H9 (cell line): ENCODE measurements at regions not wholly inside any gene's neighbourhood (a gene's known extent, or its start where the extent isn't known, plus 50 kb on each side); places are given as distances from the start of the nearest gene placed in this dataset.

Source experiments
- DNase-seq: peaks from one replicate; pipeline ENCODE4 v3.0.0-alpha.2; 2017
- H2AFZ ChIP-seq: one replicate; pipeline ENCODE4 v1.6.1; 2013; ENCODE audit warnings: mild to moderate bottlenecking, low read length, control low read depth, moderate library complexity
- H2AK5ac ChIP-seq: 2 replicates; pipeline ENCODE4 v1.6.1; 2013; ENCODE audit warnings: low read length, control low read depth, mixed read lengths; ENCODE audit not compliant: insufficient read length
- H2BK120ac ChIP-seq: one replicate; pipeline ENCODE4 v1.6.1; 2013; ENCODE audit warnings: low read depth, mild to moderate bottlenecking, low read length, control low read depth, inconsistent platforms; ENCODE audit not compliant: poor library complexity, severe bottlenecking
- H2BK12ac ChIP-seq: 2 replicates; pipeline ENCODE4 v1.6.1; 2013; ENCODE audit warnings: low read length, control low read depth, mixed read lengths, low read depth; ENCODE audit not compliant: insufficient read length
- H2BK15ac ChIP-seq: 2 replicates; pipeline ENCODE4 v1.6.1; 2013; ENCODE audit warnings: low read depth, low read length, control low read depth
- H2BK20ac ChIP-seq: one replicate; pipeline ENCODE4 v1.6.1; 2013; ENCODE audit warnings: low read depth, mild to moderate bottlenecking, low read length, control low read depth, inconsistent platforms; ENCODE audit not compliant: poor library complexity, severe bottlenecking
- H2BK5ac ChIP-seq: 2 replicates; pipeline ENCODE4 v1.6.1; 2013; ENCODE audit warnings: low read length, control low read depth, mixed read lengths; ENCODE audit not compliant: insufficient read length
- H3K14ac ChIP-seq: 2 replicates; pipeline ENCODE4 v1.6.1; 2013; ENCODE audit warnings: low read length, control low read depth; ENCODE audit not compliant: insufficient read depth
- H3K18ac ChIP-seq: 2 replicates; pipeline ENCODE4 v1.6.1; 2013; ENCODE audit warnings: low read depth, mild to moderate bottlenecking, mixed read lengths, low read length, control low read depth; ENCODE audit not compliant: insufficient read length
- H3K23ac ChIP-seq: 2 replicates; pipeline ENCODE4 v1.6.1; 2013; ENCODE audit warnings: low read length, control low read depth, mixed read lengths, low read depth; ENCODE audit not compliant: insufficient read length
- H3K23me2 ChIP-seq: 2 replicates; pipeline ENCODE4 v1.6.1; 2013; ENCODE audit warnings: low read depth, mild to moderate bottlenecking, mixed read lengths, low read length, control low read depth; ENCODE audit not compliant: insufficient read length, poor library complexity, severe bottlenecking
- H3K27ac ChIP-seq: 2 replicates; pipeline ENCODE4 v1.5.1; 2013; ENCODE audit warnings: low read length, control low read depth, mixed read lengths, low read depth; ENCODE audit not compliant: insufficient read length
- H3K27me3 ChIP-seq: 2 replicates; pipeline ENCODE4 v1.6.1; 2013; ENCODE audit warnings: low read length, control low read depth, inconsistent platforms; ENCODE audit not compliant: insufficient read depth
- H3K4ac ChIP-seq: 2 replicates; pipeline ENCODE4 v1.6.1; 2013; ENCODE audit warnings: low read depth, mild to moderate bottlenecking, control low read depth, inconsistent platforms, low read length, moderate library complexity
- H3K4me1 ChIP-seq: 2 replicates; pipeline ENCODE4 v1.6.1; 2013; ENCODE audit warnings: low read length, control low read depth, inconsistent platforms; ENCODE audit not compliant: insufficient read depth
- H3K4me2 ChIP-seq: 2 replicates; pipeline ENCODE4 v1.6.1; 2013; ENCODE audit warnings: low read length, control low read depth, mixed read lengths; ENCODE audit not compliant: insufficient read length, insufficient read depth
- H3K56ac ChIP-seq: 2 replicates; pipeline ENCODE4 v1.6.1; 2013; ENCODE audit warnings: low read depth, mild to moderate bottlenecking, mixed read lengths, low read length, control low read depth; ENCODE audit not compliant: insufficient read length
- H3K79me1 ChIP-seq: 2 replicates; pipeline ENCODE4 v1.6.1; 2013; ENCODE audit warnings: low read depth, mild to moderate bottlenecking, moderate library complexity, low read length, control low read depth, inconsistent platforms; ENCODE audit not compliant: insufficient read depth, poor library complexity, severe bottlenecking
- H3K79me2 ChIP-seq: 2 replicates; pipeline ENCODE4 v1.6.1; 2013; ENCODE audit warnings: low read length, control low read depth, inconsistent platforms; ENCODE audit not compliant: insufficient read depth
- H3K9ac ChIP-seq: 2 replicates; pipeline ENCODE4 v1.6.1; 2013; ENCODE audit warnings: low read length, control low read depth, mixed read lengths; ENCODE audit not compliant: insufficient read length; ENCODE audit errors: extremely low read depth
- H3K9me3 ChIP-seq: one replicate; pipeline ENCODE4 v1.6.1; 2013; ENCODE audit warnings: low read depth, low read length, inconsistent platforms; ENCODE audit not compliant: control insufficient read depth
- H3T11ph ChIP-seq: one replicate; pipeline ENCODE4 v1.6.1; 2013; ENCODE audit warnings: mild to moderate bottlenecking, low read length, control low read depth, inconsistent platforms
- H4K20me1 ChIP-seq: one replicate; pipeline ENCODE4 v1.6.1; 2013; ENCODE audit not compliant: control insufficient read depth, insufficient read length, insufficient read depth
- H4K5ac ChIP-seq: 2 replicates; pipeline ENCODE4 v1.6.1; 2013; ENCODE audit warnings: low read depth, mild to moderate bottlenecking, mixed read lengths, low read length, control low read depth; ENCODE audit not compliant: insufficient read length
- H4K8ac ChIP-seq: replicated peaks from 2 replicates; pipeline ENCODE4 v1.6.1; 2013; ENCODE audit warnings: low read length, control low read depth, mixed read lengths, low read depth; ENCODE audit not compliant: insufficient read length
- H4K91ac ChIP-seq: 2 replicates; pipeline ENCODE4 v1.6.1; 2013; ENCODE audit warnings: low read depth, mild to moderate bottlenecking, moderate library complexity, mixed read lengths, low read length, control low read depth; ENCODE audit not compliant: insufficient read length
- H3K27ac Mint-ChIP-seq, 3 experiments: 2 replicates in 2 of 3; 3 replicates in 1 of 3; pipeline ENCODE4 v1.8.0; 2020 to 2021; ENCODE audit warnings: mixed read lengths in 3 of 3, mild to moderate bottlenecking in 1 of 3, moderate library complexity in 1 of 3
- H3K27me3 Mint-ChIP-seq: 2 replicates; pipeline ENCODE4 v1.8.0; 2021; ENCODE audit warnings: low read depth, mild to moderate bottlenecking, moderate library complexity, mixed read lengths
- H3K36me3 Mint-ChIP-seq, 3 experiments: 2 replicates in 2 of 3; 3 replicates in 1 of 3; pipeline ENCODE4 v1.8.0; 2020 to 2021; ENCODE audit warnings: low read depth in 3 of 3, mixed read lengths in 3 of 3; ENCODE audit not compliant: insufficient read depth in 1 of 3
- H3K4me1 Mint-ChIP-seq, 2 experiments: 2 replicates each; pipeline ENCODE4 v1.8.0; 2020; ENCODE audit warnings: mixed read lengths in 2 of 2
- H3K4me3 Mint-ChIP-seq, 2 experiments: 2 replicates in 1 of 2; 3 replicates in 1 of 2; pipeline ENCODE4 v1.8.0; 2020 to 2021; ENCODE audit warnings: mild to moderate bottlenecking in 2 of 2, mixed read lengths in 2 of 2, moderate library complexity in 1 of 2
- H3K9me3 Mint-ChIP-seq, 2 experiments: 2 replicates in 1 of 2; 3 replicates in 1 of 2; pipeline ENCODE4 v1.8.0; 2020; ENCODE audit warnings: mild to moderate bottlenecking in 2 of 2, mixed read lengths in 2 of 2, moderate library complexity in 1 of 2
- WGBS: extraction: QIAGEN DNeasy Blood & Tissue Kit; methylation state at CpG from one replicate; pipeline ENCODE4 v1.1.7; 2013; ENCODE audit warnings: missing lambda C conversion rate, low lambda C conversion rate, mixed read lengths; ENCODE audit not compliant: insufficient read length; ENCODE audit errors: extremely low coverage; 5-methylcytosine and 5-hydroxymethylcytosine counted together
- TF ChIP-seq, protein P1 (sequence below): fragments of 200-600 bp; sonication (generic); conservative IDR thresholded peaks from 3 replicates; pipeline ENCODE4 v1.8.0; 2021; ENCODE audit warnings: antibody characterized with exemption, mild to moderate bottlenecking

DNA sequence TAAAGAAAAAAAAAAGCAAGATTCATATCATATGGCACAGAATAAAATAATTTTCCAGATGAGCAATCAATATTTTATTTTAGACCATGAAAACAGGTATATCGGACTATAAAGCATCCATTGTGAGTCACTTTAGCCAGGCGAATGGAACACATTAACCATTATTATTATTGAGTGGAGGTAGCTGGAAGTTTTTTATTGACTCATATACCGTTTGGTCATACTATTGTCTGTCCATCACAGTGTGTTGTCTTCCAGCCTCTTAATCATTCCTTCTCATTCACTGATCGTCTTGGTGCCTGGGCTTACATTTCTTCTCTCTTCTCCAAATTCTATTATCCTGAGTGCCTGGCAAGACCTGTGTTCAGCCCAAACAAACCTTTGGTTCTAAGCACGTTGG lies 634.8 kb downstream of the MECOM start:
- H3K36me3 Mint-ChIP-seq, result no peaks in the 10 kb centered on the region
- no CpG with 5 or more reads among the region's 5 CpGs for WGBS
- H3K23me2 ChIP-seq, result no peaks in the 10 kb centered on the region

More for the DNA sequence above, 634.8 kb downstream of the MECOM start:
- Histone ChIP-seq H4K91ac (no peak overlapping the region), H4K8ac (no peak overlapping the region), H3K79me2 (no peaks in the 10 kb centered on the region), H3K4ac (no peak overlapping the region), H4K20me1 (no peaks in the 10 kb centered on the region), H2BK15ac (no peak overlapping the region), H2BK20ac (no peak overlapping the region), H3K79me1 (no peaks in the 10 kb centered on the region), H3T11ph (no peak overlapping the region), H3K27me3 (no peaks in the 10 kb centered on the region), H3K4me1 (no peaks in the 10 kb centered on the region), H2BK12ac (no peak overlapping the region), H3K14ac (no peak overlapping the region), H3K27ac (no peak overlapping the region), H3K9ac (no peak overlapping the region), H2AK5ac (no peak overlapping the region), H3K4me2 (no peak overlapping the region), H2AFZ (no peak overlapping the region), H3K23ac (no peak overlapping the region), H3K56ac (no peak overlapping the region), H2BK5ac (no peak overlapping the region), H3K9me3 (no peaks in the 10 kb centered on the region), H4K5ac (no peak overlapping the region), H3K18ac (no peak overlapping the region), H2BK120ac (no peak overlapping the region)
- no peaks in the 10 kb centered on the region for H3K9me3 Mint-ChIP-seq
- H3K4me3 Mint-ChIP-seq, result no peak overlapping the region
- no peaks in the 10 kb centered on the region for H3K27me3 Mint-ChIP-seq
- DNase-seq, result no peak
- peaks cover 0 to 4% of the 10 kb centered on the region in 2 experiments; a peak in 1 of 4 replicates for H3K4me1 Mint-ChIP-seq
- TF ChIP-seq, protein P1, sequence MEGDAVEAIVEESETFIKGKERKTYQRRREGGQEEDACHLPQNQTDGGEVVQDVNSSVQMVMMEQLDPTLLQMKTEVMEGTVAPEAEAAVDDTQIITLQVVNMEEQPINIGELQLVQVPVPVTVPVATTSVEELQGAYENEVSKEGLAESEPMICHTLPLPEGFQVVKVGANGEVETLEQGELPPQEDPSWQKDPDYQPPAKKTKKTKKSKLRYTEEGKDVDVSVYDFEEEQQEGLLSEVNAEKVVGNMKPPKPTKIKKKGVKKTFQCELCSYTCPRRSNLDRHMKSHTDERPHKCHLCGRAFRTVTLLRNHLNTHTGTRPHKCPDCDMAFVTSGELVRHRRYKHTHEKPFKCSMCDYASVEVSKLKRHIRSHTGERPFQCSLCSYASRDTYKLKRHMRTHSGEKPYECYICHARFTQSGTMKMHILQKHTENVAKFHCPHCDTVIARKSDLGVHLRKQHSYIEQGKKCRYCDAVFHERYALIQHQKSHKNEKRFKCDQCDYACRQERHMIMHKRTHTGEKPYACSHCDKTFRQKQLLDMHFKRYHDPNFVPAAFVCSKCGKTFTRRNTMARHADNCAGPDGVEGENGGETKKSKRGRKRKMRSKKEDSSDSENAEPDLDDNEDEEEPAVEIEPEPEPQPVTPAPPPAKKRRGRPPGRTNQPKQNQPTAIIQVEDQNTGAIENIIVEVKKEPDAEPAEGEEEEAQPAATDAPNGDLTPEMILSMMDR, result no peak
- no peak overlapping the region for H3K27ac Mint-ChIP-seq
